IPS DF 4.7 (cell line): ENCODE measurements at regions not wholly inside any gene's neighbourhood (a gene's known extent, or its start where the extent isn't known, plus 50 kb on each side); places are given as distances from the start of the nearest gene placed in this dataset.
"Not testable (repeated sequence)": the region's sequence is repeated elsewhere in the genome, so short reads cannot be mapped to it uniquely, and the experiment has no call there.

Source experiments
- DNase-seq: peaks from one replicate; pipeline ENCODE4 v3.0.0-alpha.2; 2013; ENCODE audit warnings: low spot score; ENCODE audit errors: extremely low read depth

DNA sequence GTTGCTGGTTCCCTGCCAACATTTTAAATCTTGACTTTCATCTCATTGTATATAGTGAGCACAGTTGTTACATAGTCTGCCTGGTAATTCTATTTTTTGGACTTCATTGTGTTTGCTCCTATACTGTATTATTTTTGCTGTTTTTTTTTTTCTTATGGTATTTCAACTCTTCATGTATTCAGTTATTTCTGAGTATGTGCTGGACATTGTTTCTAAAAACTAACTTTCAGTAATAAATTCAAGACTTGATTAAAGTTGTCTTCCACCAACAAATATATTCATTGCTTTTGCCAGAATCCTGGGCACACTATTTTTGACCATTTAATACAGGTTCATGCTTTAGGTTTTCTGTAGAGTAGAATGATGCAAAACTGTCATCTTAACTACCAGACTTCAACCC lies 698.3 kb downstream of the MAFB start:
- no peak for DNase-seq

DNA sequence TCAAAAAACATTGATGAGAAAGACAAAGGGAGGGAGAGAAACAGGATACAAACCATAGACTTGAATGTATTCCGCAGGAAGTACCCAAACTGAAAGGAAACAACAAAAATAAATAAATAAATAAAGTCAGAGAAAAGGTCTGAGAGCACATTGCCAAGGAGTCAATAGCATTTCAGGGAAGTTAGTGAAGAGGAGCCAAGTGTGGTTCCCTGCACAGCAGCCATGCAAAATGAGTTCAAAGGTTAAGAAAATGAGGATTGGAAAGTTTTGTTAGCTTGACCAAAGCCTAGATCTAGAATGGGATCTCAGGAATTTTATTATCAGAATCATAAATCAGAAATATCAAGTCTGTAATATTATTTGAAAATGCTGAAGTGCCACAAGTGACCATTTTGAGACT lies 700.0 kb downstream of the MAFB start:
- DNase-seq: no peak

DNA sequence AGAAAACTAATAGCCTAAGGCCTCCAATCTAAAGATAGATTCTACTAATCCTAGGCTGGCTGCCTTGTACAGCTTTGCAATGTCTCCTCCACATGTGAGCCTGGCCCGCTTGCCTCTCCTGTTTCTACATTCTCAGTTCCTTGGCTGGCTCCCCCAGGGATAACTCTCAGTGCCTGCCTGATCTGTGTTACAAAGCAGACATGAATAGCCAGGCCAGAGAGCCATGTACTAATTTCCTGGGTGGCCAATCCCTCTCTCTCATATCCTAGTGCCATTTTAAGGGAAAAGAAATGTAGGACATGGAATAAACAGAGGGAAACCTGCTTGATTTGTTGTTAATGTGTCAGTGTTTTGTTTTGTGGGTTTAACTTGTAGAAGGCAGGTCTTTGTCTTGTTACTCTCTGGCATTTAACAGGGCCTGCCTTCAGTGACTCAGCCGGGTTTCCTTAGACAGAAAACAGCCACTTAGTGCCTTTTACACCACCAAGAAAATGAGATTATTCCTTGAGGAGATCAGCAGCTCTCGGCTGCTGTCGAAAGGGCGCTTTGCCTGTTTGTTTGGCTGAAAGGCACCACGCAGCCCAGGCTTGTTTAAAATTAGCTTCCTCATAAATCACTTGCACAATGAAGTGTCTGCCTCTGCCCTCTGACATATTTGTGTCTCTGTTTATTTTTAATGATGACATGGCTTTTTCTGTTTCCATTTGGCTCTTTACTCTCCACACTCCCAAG lies 702.7 kb downstream of the MAFB start:
- no peak for DNase-seq

DNA sequence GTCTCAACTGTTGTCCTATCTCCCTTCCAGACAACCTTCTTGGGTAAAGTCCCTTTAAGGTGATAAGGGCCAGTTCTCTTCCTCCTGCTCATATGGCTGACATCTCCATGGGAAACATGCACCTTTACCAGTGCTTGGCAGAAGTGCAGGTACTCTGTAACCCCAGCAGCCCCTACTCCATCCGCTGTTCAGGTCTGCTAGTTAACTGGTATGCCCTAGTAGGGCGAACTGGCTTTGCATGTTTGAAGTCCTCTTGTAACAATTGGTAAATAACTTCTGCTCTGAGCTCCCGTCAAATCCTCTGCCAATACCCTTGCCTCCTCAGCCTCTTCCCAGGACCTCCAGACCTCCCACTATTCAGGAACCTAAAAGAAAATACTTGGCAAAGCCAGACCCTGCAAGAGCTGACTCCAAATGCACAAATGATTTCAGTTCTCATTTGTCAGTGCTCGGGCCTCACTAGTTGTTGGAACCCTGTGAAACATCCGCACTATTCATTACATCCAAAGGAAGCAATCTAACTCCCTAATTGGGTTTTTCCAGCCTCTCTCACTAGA lies 703.7 kb downstream of the MAFB start:
- no peak for DNase-seq

DNA sequence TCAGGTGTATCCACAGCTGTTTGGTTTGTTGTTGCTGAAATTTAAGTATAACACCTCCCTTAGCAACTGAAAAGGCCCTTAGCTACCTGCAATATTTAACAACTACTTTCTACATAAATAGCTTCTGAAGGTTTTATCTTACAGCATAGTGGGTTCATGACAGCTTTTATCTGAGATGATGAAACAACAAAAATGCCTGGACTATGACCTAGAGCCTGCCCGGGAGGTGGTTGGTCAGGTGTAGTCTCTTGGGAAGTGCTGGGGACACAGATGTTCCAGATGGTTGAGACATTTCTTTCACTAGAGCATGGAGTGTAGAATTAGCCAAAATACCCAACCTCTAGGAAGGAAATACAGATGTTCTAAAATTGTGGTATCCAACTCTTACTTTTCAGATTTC lies 705.4 kb downstream of the MAFB start:
- no peak for DNase-seq

DNA sequence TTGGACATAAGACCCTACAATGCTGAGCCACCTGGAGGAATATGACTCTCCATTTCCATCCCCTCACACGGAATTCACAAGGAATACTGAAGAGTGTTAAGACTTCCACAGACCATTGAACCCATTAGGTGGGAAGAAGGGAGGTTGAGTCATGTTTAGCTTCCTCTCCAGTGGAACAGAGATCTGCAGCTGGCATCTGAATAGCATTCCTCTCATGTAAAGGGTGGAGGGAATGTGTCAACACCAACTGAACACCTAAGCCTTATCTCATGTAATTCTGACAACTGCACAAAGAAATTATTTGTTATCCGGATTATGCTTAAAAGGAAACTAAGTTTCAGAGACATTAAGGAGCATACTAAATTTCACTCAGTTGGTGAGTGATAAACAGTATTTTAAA lies 705.9 kb downstream of the MAFB start:
- no peak for DNase-seq

DNA sequence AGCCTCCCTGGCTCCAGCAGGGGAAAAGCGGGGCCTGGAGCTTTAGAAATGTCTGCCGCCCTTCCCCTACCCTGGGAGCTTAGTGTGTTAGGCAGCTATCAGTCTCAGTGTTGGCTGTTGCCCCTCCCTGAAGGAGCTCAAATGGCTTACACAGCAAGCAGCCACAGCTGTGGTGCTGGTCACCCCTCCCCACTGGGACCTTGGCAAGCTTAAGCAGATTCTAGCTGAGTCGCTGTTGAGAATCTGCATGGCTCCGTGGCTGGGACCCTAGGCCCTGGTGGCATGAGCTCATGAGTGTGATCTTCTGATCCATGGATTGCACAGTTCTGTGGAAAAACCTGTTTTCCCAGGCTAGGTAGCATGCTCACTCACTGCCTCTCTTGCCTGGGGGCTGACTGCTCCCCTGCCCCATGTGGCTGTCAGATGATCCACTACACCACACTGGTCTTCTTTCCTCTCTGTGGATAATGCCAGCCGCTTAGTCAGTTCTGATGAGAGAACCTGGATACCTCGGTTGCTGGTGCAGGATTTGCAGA lies 714.0 kb downstream of the MAFB start:
- DNase-seq: no peak

DNA sequence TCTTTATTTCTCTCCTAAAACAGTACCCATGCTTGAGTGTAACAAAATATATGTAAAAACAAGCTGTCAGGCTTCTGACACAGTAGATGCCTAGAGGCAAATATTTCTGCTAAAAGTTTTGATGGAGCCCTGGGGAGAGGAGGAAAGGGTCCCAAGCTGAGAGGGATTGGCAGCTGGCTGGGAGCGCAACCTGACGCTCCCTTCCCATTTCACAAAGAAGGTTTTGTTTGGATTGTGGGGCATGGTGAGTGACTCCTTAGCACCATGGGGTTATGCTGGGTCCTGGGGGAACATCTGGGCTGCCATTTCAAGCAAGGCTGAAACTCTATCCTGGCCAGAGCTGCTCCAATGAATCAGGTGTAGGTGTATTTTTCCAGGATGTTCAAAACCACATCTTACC lies 720.5 kb downstream of the MAFB start:
- DNase-seq: no peak

DNA sequence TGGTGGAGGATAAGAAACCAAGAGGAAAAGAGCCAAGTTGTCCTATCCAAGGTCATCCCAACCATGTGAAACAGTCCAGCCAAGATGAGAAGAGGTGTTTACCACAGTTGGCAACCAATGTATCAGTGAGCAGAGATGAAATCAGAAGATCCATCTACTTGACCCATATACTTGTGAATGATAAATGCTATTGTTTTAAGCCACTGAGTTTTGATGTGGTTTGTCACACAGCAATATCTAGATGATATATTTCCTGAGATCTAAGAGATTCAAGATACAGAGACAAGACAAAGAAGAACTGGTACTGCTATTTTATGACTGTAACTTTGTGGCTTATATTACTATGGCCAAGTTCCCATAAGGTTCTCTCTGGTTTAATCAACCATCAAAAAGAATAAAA lies 721.2 kb downstream of the MAFB start:
- DNase-seq: no peak

DNA sequence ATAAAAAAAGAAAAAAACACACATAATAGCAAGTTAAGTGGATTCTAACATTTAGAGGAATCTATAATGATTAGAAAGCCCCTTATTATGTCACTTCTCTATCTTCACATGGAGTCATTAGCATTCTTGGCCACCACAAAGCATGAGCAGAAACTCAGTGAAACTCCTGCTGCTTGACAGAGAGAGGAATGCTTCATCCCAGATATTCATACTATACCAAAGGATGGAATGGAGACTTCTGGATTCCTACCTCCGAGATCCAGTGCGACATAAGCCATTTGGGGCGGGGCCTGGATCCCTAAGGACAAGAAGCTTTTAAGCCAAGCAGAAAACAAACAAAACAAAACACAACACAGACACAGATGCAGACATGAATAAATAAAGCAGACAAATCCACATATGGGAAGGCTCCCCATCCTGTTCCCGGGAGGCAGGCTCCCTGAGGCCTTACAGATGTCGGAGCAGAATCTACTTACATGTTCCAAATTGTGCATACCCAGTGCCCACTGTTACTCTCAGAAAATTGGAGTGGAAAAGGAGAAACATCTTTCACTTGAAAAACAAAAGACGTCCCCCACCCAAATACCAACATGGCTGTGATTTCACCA lies 727.3 kb downstream of the MAFB start:
- DNase-seq: no peak

DNA sequence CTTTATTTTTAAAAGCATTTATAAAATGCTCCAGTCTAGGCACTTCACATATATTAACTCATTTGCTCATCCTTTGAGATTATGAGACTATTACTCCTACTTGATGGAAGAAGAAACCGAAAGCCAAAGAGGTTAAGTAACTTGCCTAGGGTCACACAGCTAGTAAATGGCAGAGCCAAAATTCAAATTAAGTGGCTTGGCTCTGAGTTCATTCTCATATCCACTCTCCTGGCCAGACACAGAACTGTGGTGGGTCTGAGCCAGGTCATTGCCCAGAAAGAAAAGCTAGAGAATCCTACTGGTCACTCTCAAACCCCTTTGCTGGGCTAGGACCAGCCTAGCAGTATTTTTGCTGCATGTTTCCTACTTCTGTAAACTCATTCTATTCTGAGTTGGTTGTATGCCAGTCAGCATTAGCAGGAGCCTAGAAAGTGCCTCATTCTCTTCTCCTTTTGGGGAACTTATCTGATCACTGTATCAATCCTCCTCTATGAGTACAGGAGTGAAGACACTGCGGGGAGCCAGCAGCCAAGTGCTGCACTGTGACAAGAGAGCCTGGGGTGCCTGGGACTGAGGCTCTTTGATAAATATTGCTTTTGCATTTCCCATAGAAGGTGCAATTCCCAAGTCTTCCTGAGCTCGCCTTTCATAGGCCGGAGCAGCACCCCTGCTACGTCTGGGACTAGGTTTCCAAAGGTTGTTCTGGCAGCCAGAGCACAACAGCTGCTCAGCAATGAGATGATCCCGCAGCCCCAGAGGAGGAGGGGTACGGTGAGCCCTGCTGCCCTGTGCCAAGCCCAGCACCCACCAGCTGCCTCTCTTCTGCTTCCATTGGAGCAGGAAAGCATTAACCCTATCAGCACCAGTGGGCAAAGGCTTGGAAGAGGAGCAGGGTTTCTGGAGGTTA lies 728.3 kb downstream of the MAFB start:
- no peak for DNase-seq

DNA sequence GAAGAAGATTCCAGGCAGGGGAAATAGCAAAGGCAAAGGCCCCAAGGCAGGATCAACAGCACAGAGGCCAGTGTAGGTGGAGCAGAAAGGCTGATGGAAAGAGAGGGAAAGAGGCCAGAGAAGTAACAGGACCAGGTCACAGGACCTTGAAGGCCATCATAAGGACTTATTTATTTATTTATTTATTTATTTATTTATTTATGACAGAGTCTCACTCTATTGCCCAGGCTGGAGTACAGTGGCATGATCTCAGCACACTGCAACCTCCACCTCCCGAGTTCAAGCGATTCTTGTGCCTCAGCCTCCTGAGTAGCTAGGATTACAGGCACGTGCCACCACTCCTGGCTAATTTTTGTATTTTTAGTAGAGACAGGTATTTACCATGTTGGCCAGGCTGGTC lies 731.1 kb downstream of the MAFB start:
- DNase-seq: not testable (repeated sequence)

DNA sequence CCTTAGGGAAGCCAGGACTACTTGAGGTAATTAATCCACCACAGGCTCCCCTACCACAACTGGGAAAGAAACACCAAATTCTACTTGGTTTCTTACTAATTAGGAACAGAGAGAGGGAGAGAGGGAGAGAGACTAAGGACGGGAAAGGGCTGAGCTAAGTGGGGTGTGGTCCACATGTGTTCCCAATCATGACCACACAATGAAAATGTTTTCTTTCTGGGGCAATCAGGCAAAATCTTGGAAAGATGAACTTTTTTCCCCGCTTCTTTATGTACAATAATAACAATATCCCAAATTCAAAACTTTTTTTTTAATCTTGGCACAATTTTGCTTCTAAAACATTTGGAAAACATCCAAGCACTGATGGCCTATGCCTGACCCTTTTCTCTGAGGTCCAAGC lies 734.4 kb downstream of the MAFB start:
- no peak for DNase-seq

DNA sequence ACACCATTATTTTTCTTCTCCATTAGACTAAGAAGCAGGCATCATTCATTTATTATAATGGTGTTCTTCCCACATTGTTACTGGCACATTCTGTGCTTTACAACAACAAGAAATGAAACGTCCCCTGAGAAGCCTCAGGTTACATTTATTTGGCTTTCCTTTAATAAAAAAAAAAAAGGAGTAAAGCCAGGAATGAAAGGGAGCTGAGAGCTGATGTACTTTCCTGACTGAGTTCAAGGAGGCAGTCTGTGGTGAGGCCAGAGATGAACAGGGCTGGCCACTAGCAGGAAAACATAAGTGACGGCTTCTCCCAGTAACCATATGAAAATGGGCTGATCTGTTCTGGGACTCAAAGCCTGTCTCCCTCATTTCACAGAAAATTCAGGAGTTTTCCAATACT lies 742.1 kb downstream of the MAFB start:
- DNase-seq: no peak

DNA sequence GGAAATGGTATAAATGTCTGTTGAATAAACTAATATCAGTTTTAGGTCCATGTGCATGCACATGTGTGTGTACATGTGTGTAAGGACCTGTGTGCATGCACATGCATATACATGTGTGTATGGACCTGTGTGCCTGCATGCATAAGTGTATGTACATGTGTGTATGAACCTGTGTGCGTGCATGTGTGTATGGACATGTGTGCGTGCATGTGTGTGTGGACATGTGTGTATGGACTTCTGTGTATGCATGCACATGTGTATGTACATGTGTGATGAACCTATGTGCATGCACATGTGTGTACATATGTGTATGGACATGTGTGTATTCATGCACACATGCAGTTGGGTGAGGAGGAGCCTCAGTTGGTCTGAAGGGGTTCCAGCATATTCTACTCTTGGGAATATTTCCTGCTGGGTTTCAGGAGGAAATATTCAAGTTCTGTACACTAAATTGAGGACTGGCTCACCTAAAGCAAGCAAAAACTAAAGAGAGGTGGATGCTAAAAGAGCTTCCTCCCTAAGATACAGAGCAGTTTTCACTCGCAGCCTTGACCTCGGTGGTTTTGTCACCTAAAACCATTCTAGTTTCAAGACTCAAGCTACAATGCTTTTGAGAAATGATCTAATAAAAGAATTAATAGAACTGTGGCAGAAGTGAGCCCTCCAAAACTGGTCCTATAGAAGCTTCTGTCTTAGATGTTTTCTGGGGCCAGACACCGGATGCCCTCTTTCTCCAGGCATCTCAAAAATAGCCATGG lies 742.8 kb downstream of the MAFB start:
- no peak for DNase-seq

DNA sequence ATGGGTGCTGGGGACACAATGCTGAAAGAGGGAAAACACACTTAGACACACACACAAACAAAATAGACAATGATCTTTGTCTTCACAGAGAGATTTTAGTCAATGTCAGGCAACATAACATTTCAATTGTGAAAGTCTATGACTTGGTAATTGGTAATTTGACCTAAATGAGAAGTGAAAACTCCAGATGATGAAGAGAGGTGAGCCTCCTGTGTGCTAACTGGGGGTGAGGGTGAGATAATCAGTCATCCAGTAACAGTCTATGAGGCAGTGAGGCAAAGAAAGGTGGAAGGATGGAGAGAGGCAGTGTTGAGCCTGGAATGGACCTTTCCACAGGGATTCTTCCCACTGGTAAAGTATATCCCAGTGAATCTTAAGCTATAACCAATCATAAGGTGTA lies 744.2 kb downstream of the MAFB start:
- DNase-seq: no peak

DNA sequence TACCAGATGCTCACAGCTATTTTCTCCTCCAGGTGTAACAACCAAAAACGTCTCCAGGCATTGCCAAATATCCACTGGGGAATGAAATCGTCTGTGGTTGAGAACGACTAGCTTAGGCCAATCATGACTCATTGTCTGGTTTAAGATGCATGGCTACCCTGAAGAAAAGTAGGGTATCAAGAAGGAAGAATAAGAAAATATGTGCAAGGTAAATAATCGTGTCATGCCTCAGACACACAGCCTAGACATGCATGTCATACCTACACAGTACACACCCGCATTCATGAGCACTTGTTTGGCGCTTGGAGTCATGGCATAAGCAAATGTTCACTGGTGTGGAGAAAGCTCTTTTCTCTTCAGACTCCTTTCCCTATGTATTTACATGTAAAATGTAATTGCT lies 745.7 kb downstream of the MAFB start:
- no peak for DNase-seq

DNA sequence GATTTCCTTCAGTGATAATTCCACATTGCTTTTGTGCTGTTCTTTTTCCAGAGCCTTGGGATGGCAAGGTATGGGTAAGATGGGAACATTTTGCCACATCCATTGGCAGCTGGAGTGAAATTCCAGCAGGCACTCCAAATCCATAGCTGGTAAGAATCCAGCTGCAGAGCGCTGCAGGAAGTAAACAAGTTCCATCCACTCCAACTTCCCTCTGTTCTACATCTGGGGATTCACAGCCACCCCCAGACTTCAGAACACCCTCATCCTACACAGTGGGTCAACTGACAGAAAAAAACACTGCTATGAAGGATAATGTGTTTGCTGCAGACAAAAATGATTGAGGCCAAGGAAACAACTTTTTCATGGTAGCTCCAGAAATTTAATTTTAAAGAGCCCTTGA lies 747.8 kb downstream of the MAFB start:
- no peak for DNase-seq

DNA sequence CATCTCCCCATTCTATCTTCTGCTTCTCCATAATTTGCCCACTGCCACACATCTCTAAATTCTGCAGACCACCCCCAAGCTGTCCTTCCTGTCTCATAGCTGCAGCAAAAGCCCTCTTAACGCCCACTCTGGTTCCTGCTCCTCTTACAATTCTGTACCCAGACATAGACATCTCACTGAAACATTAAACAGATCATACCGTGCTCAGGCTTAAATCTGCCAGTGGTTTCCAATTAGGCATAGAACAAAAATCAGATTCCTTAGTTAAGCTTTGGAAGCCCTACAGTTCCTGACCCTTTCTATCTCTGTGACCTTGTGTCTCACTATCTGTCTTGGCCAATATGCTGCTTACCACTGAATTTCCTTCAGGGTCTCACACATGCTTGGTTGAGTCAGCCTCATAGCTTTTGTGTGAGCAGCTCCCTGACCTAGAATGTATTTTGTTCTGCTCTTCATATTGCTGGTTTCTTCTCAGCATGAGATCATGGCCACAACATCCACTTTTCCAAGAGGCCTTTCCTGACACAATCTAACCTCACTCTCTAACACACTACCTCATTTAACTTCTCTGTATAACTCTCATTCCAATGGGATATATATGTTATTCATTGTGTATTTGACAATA lies 749.7 kb downstream of the MAFB start:
- no peak for DNase-seq

DNA sequence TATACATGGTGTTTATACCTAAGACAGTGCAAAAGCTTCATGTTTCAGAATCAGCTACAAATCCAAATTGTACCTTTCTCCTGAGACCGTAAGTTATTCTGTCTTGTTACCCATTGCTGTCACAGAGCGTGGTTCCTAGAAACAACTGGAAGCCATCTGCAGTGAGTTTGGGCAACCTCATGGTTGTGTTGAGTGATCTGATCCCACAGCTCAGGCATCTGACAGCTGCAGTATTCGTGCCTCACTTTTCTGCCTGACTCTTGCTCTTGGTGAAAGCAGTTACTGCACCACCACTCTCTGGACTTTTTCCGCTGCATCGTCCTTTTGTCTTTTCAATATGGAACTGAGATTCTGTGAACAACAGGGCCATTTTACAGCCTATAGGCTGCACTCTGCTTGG lies 752.6 kb downstream of the MAFB start:
- DNase-seq: no peak

DNA sequence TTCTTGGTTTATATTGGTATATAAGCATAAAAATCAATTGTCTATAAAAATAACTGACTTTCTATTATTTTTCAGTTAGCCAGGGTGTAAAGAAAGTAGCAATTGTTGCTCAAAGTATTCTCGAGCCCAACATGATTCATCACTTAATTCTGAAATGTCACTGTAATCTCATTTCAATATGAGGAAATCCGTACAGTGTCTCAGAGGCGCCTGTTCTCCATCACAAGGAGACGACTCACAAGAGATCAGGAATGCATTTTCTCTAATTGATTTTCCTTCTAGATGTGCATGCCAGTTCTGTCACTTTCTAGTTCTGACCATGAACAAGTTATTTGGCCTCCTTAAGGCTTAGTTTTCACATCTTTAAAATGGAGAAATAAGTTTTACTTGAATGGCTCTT lies 753.1 kb downstream of the MAFB start:
- no peak for DNase-seq
